SK-N-SH (cell line): ENCODE measurements at regions not wholly inside any gene's neighbourhood (a gene's known extent, or its start where the extent isn't known, plus 50 kb on each side); places are given as distances from the start of the nearest gene placed in this dataset.

Source experiments
- FOXJ3 ChIP-seq: sonication (generic); formaldehyde crosslinking; IDR thresholded peaks from 2 replicates; pipeline ENCODE4 v1.5.1; 2020; ENCODE audit warnings: mild to moderate bottlenecking, missing genetic modification reagents
- GATA2 ChIP-seq: sonication (generic); formaldehyde crosslinking; IDR thresholded peaks from 2 replicates; pipeline ENCODE4 v1.5.0; 2020; ENCODE audit warnings: mild to moderate bottlenecking, missing genetic modification reagents
- MXI1 ChIP-seq: IDR thresholded peaks from 2 replicates; pipeline ENCODE4 v1.6.1; 2012; ENCODE audit warnings: mild to moderate bottlenecking, low read depth, low read length, improper control_type of control experiment
- NRF1 ChIP-seq: IDR thresholded peaks from 2 replicates; pipeline ENCODE4 v1.6.1; 2012; ENCODE audit warnings: low read depth, mild to moderate bottlenecking, low read length
- RCOR1 ChIP-seq: fragments of 150-350 bp; IDR thresholded peaks from 2 replicates; pipeline ENCODE4 v1.6.1; 2017; ENCODE audit warnings: antibody characterized with exemption, low read length
- RFX5 ChIP-seq: IDR thresholded peaks from 2 replicates; pipeline ENCODE4 v1.6.1; 2012; ENCODE audit warnings: mild to moderate bottlenecking, improper control_type of control experiment, low read length
- RXRA ChIP-seq: IDR thresholded peaks from 2 replicates; pipeline ENCODE4 v1.4.0; 2012; ENCODE audit warnings: low read depth, mild to moderate bottlenecking, borderline replicate concordance
- SMC3 ChIP-seq: IDR thresholded peaks from 2 replicates; pipeline ENCODE4 v1.6.1; 2012; ENCODE audit warnings: low read depth, low read length, improper control_type of control experiment
- YY1 ChIP-seq: IDR thresholded peaks from 2 replicates; pipeline ENCODE4 v1.4.0; 2012; ENCODE audit warnings: low read depth, mild to moderate bottlenecking
- TF ChIP-seq, protein P1 (sequence below): fragments of 200-600 bp; sonication (generic); IDR thresholded peaks from 2 replicates; pipeline ENCODE4 v1.6.1; 2017; ENCODE audit warnings: antibody characterized with exemption, mild to moderate bottlenecking, moderate library complexity
- TF ChIP-seq, protein P2 (sequence below): fragments of 150-350 bp; IDR thresholded peaks from 2 replicates; pipeline ENCODE4 v1.6.1; 2017; ENCODE audit warnings: antibody characterized with exemption, low read length, low read depth, borderline replicate concordance

DNA sequence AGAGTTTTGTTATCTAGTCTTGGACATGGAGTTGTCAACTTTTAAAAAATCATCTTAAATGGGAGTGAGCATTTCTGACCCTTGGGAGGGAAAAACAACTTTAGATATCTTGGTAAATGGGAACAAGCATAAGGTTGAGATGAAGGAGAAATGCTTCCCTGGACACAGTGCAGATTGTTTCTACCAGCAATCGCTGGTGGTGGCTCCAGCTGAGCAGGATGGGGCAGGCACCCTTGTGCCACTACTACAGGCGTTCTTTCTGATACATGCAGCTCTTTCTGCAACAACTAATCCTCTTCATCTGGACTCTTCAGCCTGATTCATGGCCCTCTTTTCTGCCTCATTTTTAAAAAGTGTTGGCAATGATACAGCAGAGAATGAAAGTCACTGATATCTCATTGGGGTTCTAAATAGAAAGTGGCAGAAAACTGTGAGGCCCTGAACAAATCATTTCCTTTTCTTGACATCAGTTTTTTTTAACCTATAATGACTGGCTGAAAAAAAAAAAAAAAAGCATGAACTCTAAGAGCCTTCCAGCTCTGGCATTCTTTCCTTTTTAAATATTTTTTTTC is 409.4 kb upstream of the PTGER4 start:
- no peak for TF ChIP-seq FOXJ3
- TF ChIP-seq, protein P1, sequence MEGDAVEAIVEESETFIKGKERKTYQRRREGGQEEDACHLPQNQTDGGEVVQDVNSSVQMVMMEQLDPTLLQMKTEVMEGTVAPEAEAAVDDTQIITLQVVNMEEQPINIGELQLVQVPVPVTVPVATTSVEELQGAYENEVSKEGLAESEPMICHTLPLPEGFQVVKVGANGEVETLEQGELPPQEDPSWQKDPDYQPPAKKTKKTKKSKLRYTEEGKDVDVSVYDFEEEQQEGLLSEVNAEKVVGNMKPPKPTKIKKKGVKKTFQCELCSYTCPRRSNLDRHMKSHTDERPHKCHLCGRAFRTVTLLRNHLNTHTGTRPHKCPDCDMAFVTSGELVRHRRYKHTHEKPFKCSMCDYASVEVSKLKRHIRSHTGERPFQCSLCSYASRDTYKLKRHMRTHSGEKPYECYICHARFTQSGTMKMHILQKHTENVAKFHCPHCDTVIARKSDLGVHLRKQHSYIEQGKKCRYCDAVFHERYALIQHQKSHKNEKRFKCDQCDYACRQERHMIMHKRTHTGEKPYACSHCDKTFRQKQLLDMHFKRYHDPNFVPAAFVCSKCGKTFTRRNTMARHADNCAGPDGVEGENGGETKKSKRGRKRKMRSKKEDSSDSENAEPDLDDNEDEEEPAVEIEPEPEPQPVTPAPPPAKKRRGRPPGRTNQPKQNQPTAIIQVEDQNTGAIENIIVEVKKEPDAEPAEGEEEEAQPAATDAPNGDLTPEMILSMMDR, result no peak
- TF ChIP-seq GATA2 (CRISPR knock-in tag), result no peak
- no peak for TF ChIP-seq RCOR1
- no peak for TF ChIP-seq RXRA
- TF ChIP-seq SMC3, result no peak
- no peak for TF ChIP-seq MXI1
- TF ChIP-seq YY1, result no peak
- TF ChIP-seq NRF1, result no peak
- TF ChIP-seq RFX5, result no peak
- TF ChIP-seq, protein P2, sequence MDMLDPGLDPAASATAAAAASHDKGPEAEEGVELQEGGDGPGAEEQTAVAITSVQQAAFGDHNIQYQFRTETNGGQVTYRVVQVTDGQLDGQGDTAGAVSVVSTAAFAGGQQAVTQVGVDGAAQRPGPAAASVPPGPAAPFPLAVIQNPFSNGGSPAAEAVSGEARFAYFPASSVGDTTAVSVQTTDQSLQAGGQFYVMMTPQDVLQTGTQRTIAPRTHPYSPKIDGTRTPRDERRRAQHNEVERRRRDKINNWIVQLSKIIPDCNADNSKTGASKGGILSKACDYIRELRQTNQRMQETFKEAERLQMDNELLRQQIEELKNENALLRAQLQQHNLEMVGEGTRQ, result no peak
